Liver (tissue), 8 donors: ENCODE measurements at regions not wholly inside any gene's neighbourhood (a gene's known extent, or its start where the extent isn't known, plus 50 kb on each side); places are given as distances from the start of the nearest gene placed in this dataset.

Source experiments
- DNase-seq: peaks from one replicate; pipeline ENCODE4 v3.0.0-alpha.2; 2017; ENCODE audit warnings: low spot score
- H3K27ac ChIP-seq, 2 donors: one replicate each; pipeline ENCODE4 v1.7.0; 2013; ENCODE audit warnings: inconsistent platforms in 2 of 2, low read length in 2 of 2, control low read depth in 1 of 2, low read depth in 1 of 2, mild to moderate bottlenecking in 1 of 2
- H3K27me3 ChIP-seq, 4 donors: one replicate each; pipeline versions ENCODE4 v1.6.1 to v1.7.0; 2013; ENCODE audit warnings: low read length in 3 of 4, inconsistent platforms in 1 of 4, mild to moderate bottlenecking in 1 of 4, moderate library complexity in 1 of 4; ENCODE audit not compliant: control insufficient read depth in 4 of 4, insufficient read depth in 4 of 4
- H3K36me3 ChIP-seq, 4 donors: one replicate each; pipeline versions ENCODE4 v1.6.1 to v1.7.0; 2013; ENCODE audit warnings: low read length in 3 of 4, mild to moderate bottlenecking in 3 of 4, low read depth in 1 of 4, moderate library complexity in 1 of 4; ENCODE audit not compliant: control insufficient read depth in 4 of 4, insufficient read depth in 3 of 4
- H3K4me1 ChIP-seq, 4 donors: one replicate each; pipeline versions ENCODE4 v1.6.1 to v1.7.0; 2013; ENCODE audit warnings: low read length in 3 of 4, mild to moderate bottlenecking in 3 of 4, moderate library complexity in 1 of 4; ENCODE audit not compliant: control insufficient read depth in 4 of 4, insufficient read depth in 4 of 4
- H3K4me3 ChIP-seq, 3 donors: one replicate each; pipeline versions ENCODE4 v1.6.1 to v1.7.0; 2013; ENCODE audit warnings: low read length in 3 of 3, control low read depth in 1 of 3, low read depth in 1 of 3, mild to moderate bottlenecking in 1 of 3
- H3K9ac ChIP-seq, 2 donors: one replicate each; pipeline ENCODE4 v1.7.0; 2013; ENCODE audit warnings: low read length in 2 of 2, mild to moderate bottlenecking in 2 of 2, moderate library complexity in 2 of 2, control low read depth in 1 of 2, low read depth in 1 of 2
- H3K9me3 ChIP-seq, 4 donors: one replicate each; pipeline versions ENCODE4 v1.6.1 to v1.7.0; 2013; ENCODE audit warnings: low read length in 3 of 4; ENCODE audit not compliant: control insufficient read depth in 4 of 4
- EGR1 ChIP-seq, 2 donors: IDR thresholded peaks; 2 replicates each; pipeline ENCODE4 v1.6.1; 2016 to 2018; ENCODE audit warnings: antibody characterized with exemption in 2 of 2, low read depth in 2 of 2
- GABPA ChIP-seq, 2 donors: IDR thresholded peaks in 1 of 2; conservative IDR thresholded peaks in 1 of 2; 2 replicates each; pipeline ENCODE4 v1.6.1; 2016; ENCODE audit warnings: antibody characterized with exemption in 2 of 2, mild to moderate bottlenecking in 1 of 2, moderate library complexity in 1 of 2
- HNF4A ChIP-seq, 2 donors: conservative IDR thresholded peaks; 2 replicates each; pipeline ENCODE4 v1.6.1; 2016; ENCODE audit warnings: antibody characterized with exemption in 2 of 2, mild to moderate bottlenecking in 2 of 2
- HNF4G ChIP-seq: IDR thresholded peaks from 2 replicates; pipeline ENCODE4 v1.6.1; 2016; ENCODE audit warnings: antibody characterized with exemption
- NR2F2 ChIP-seq: IDR thresholded peaks from 2 replicates; pipeline ENCODE4 v1.6.1; 2016; ENCODE audit warnings: antibody characterized with exemption
- RAD21 ChIP-seq, 2 donors: IDR thresholded peaks; 2 replicates each; pipeline ENCODE4 v1.6.1; 2016; ENCODE audit warnings: antibody characterized with exemption in 2 of 2, mild to moderate bottlenecking in 2 of 2
- RXRA ChIP-seq, 2 donors: IDR thresholded peaks; 2 replicates each; pipeline ENCODE4 v1.6.1; 2017 to 2018; ENCODE audit warnings: antibody characterized with exemption in 2 of 2, mild to moderate bottlenecking in 1 of 2
- SP1 ChIP-seq: IDR thresholded peaks from 2 replicates; pipeline ENCODE4 v1.6.1; 2018; ENCODE audit warnings: antibody characterized with exemption, mild to moderate bottlenecking
- TAF1 ChIP-seq: conservative IDR thresholded peaks from 2 replicates; pipeline ENCODE4 v1.6.1; 2016; ENCODE audit warnings: antibody characterized with exemption, mild to moderate bottlenecking
- YY1 ChIP-seq: IDR thresholded peaks from 2 replicates; pipeline ENCODE4 v1.6.1; 2016; ENCODE audit warnings: antibody characterized with exemption, mild to moderate bottlenecking
- WGBS: extraction: QIAGEN DNeasy Blood & Tissue Kit; methylation state at CpG from one replicate; pipeline ENCODE4 v1.1.7; 2013; 5-methylcytosine and 5-hydroxymethylcytosine counted together
- TF ChIP-seq, protein P1 (sequence below): IDR thresholded peaks from 2 replicates; pipeline ENCODE4 v1.6.1; 2016; ENCODE audit warnings: antibody characterized with exemption
- TF ChIP-seq, protein P2 (sequence below): IDR thresholded peaks from 2 replicates; pipeline ENCODE4 v1.6.1; 2016; ENCODE audit warnings: antibody characterized with exemption
- TF ChIP-seq, protein P3 (sequence below): IDR thresholded peaks from 2 replicates; pipeline ENCODE4 v1.6.1; 2016; ENCODE audit warnings: antibody characterized with exemption
- TF ChIP-seq, protein P4 (sequence below): fragments of 150-350 bp; IDR thresholded peaks from 2 replicates; pipeline ENCODE4 v1.5.1; 2017; ENCODE audit warnings: improper control_type of control experiment, low read depth, low read length; ENCODE audit not compliant: missing input control
- donor health status: healthy.
- donor health status: healthy.
- donor health status: healthy.
- donor health status: healthy.
- donor health status: healthy.

DNA sequence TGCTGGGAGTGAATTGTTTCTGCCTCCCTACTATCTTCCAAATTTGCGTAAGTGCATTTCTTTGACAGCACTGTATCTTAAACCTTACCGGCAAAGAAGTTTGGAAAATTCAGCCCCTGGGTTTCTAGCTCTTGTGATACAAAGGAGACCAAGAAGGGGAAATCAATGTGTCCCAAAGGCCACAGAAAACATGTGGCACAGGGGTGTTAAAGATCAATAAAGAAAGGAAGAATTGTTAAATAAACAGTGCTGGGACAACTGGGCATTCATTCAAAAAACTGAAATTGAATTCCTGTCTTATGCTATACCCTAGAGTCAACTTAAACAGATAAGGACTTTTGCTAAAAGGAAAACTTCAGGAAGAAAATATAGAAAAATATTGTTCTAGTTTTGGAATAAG, 328.1 kb downstream of the MAN2A1 start:
- H3K27ac ChIP-seq, result no peak overlapping the region
- DNase-seq, result no peak
- WGBS, result 67% methylated on average over 2 of the region's 2 CpGs
- peaks cover 0 to 2% (median 0%) of the 10 kb centered on the region in 4 donors for H3K9me3 ChIP-seq
- H3K9ac ChIP-seq, result no peak overlapping the region
- H3K4me3 ChIP-seq, result no peak overlapping the region
- H3K36me3 ChIP-seq, result no peaks in the 10 kb centered on the region
- H3K4me1 ChIP-seq, result peaks cover 0 to 11% (median 0%) of the 10 kb centered on the region in 4 donors
- TF ChIP-seq RAD21 (IDR thresholded peaks at IDR 0.05) (peak in 1 of 2 donors; percentile 20), HNF4A (conservative IDR thresholded peaks at IDR 0.05) (peak; percentile 57 to 60), SP1 (peak; percentile 41), HNF4G (no peak)
- TF ChIP-seq, protein P1, sequence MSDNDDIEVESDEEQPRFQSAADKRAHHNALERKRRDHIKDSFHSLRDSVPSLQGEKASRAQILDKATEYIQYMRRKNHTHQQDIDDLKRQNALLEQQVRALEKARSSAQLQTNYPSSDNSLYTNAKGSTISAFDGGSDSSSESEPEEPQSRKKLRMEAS, result peak; percentile 29
- no peaks in the 10 kb centered on the region for H3K27me3 ChIP-seq

DNA sequence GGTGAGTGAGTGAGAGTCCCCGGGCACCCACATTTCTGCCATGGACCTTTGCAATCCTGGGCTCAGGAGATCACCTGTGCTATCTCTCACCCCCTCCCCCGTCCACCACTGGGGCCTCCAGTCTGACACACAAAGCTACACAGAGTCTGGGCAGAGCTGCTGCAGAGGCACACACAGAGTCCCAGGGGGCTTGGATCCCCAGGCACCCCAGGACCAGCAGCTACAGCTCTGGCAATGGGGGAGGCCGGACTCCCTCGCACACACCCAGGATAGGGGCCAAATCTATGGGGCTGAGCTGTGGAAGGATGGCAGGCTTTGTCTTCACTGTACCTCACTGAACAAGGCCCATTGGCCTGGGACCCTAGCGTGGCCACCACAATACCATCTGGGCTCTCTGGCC, 328.8 kb downstream of the MAN2A1 start:
- peaks cover 0 to 11% (median 0%) of the 10 kb centered on the region in 4 donors for H3K4me1 ChIP-seq
- no peak for DNase-seq
- WGBS, result 96% methylated on average over 5 of the region's 5 CpGs

More for the DNA sequence above, 328.8 kb downstream of the MAN2A1 start:
- peaks cover 0 to 2% (median 0%) of the 10 kb centered on the region in 4 donors for H3K9me3 ChIP-seq
- TF ChIP-seq, protein P1, result no peak
- TF ChIP-seq HNF4G (no peak), GABPA (IDR thresholded peaks at IDR 0.05 in 1 of 2, conservative IDR thresholded peaks at IDR 0.05 in 1 of 2) (no peak), RAD21 (IDR thresholded peaks at IDR 0.05) (no peak), HNF4A (conservative IDR thresholded peaks at IDR 0.05) (no peak), TAF1 (no peak), YY1 (no peak), NR2F2 (no peak), SP1 (no peak), EGR1 (IDR thresholded peaks at IDR 0.05; ENCODE audit: low read depth in 2 of 2) (no peak), RXRA (IDR thresholded peaks at IDR 0.05) (no peak)
- TF ChIP-seq, protein P2, sequence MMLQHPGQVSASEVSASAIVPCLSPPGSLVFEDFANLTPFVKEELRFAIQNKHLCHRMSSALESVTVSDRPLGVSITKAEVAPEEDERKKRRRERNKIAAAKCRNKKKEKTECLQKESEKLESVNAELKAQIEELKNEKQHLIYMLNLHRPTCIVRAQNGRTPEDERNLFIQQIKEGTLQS, result no peak
- TF ChIP-seq, protein P3, sequence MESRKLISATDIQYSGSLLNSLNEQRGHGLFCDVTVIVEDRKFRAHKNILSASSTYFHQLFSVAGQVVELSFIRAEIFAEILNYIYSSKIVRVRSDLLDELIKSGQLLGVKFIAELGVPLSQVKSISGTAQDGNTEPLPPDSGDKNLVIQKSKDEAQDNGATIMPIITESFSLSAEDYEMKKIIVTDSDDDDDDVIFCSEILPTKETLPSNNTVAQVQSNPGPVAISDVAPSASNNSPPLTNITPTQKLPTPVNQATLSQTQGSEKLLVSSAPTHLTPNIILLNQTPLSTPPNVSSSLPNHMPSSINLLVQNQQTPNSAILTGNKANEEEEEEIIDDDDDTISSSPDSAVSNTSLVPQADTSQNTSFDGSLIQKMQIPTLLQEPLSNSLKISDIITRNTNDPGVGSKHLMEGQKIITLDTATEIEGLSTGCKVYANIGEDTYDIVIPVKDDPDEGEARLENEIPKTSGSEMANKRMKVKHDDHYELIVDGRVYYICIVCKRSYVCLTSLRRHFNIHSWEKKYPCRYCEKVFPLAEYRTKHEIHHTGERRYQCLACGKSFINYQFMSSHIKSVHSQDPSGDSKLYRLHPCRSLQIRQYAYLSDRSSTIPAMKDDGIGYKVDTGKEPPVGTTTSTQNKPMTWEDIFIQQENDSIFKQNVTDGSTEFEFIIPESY, result no peak
- TF ChIP-seq, protein P4, sequence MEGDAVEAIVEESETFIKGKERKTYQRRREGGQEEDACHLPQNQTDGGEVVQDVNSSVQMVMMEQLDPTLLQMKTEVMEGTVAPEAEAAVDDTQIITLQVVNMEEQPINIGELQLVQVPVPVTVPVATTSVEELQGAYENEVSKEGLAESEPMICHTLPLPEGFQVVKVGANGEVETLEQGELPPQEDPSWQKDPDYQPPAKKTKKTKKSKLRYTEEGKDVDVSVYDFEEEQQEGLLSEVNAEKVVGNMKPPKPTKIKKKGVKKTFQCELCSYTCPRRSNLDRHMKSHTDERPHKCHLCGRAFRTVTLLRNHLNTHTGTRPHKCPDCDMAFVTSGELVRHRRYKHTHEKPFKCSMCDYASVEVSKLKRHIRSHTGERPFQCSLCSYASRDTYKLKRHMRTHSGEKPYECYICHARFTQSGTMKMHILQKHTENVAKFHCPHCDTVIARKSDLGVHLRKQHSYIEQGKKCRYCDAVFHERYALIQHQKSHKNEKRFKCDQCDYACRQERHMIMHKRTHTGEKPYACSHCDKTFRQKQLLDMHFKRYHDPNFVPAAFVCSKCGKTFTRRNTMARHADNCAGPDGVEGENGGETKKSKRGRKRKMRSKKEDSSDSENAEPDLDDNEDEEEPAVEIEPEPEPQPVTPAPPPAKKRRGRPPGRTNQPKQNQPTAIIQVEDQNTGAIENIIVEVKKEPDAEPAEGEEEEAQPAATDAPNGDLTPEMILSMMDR, result no peak
- no peak overlapping the region for H3K27ac ChIP-seq
- H3K4me3 ChIP-seq, result no peak overlapping the region
- no peaks in the 10 kb centered on the region for H3K27me3 ChIP-seq
- no peaks in the 10 kb centered on the region for H3K36me3 ChIP-seq
- H3K9ac ChIP-seq, result no peak overlapping the region
